Neuronal stem cell (in vitro differentiated cells): ENCODE measurements at regions not wholly inside any gene's neighbourhood (a gene's known extent, or its start where the extent isn't known, plus 50 kb on each side); places are given as distances from the start of the nearest gene placed in this dataset.

Source experiments
- DNase-seq: peaks from one replicate; pipeline ENCODE4 v3.0.0-alpha.2; 2013; ENCODE audit warnings: low spot score
- H2AFZ ChIP-seq: one replicate; pipeline ENCODE4 v1.6.1; 2013; ENCODE audit warnings: mild to moderate bottlenecking, low read length, inconsistent platforms
- H2AK5ac ChIP-seq: 2 replicates; pipeline ENCODE4 v1.6.1; 2013; ENCODE audit warnings: low read depth, mild to moderate bottlenecking, inconsistent platforms, low read length, moderate library complexity, mixed read lengths
- H2BK120ac ChIP-seq: 2 replicates; pipeline ENCODE4 v1.6.1; 2013; ENCODE audit warnings: low read depth, mild to moderate bottlenecking, inconsistent platforms, low read length, moderate library complexity, mixed read lengths
- H2BK12ac ChIP-seq: one replicate; pipeline ENCODE4 v1.6.1; 2013; ENCODE audit warnings: low read length, inconsistent platforms
- H2BK15ac ChIP-seq: 2 replicates; pipeline ENCODE4 v1.6.1; 2013; ENCODE audit warnings: mild to moderate bottlenecking, low read length, inconsistent platforms, mixed read lengths
- H2BK5ac ChIP-seq: one replicate; pipeline ENCODE4 v1.6.1; 2013; ENCODE audit warnings: inconsistent platforms, mild to moderate bottlenecking, low read length, moderate library complexity
- H3K14ac ChIP-seq: one replicate; pipeline ENCODE4 v1.6.1; 2013; ENCODE audit warnings: low read length, inconsistent platforms
- H3K18ac ChIP-seq: 2 replicates; pipeline ENCODE4 v1.6.1; 2013; ENCODE audit warnings: low read length, inconsistent platforms
- H3K23ac ChIP-seq: 2 replicates; pipeline ENCODE4 v1.6.1; 2013; ENCODE audit warnings: low read depth, mild to moderate bottlenecking, mixed read lengths, low read length, inconsistent platforms; ENCODE audit not compliant: poor library complexity
- H3K27ac ChIP-seq: replicated peaks from 3 replicates; pipeline ENCODE4 v1.5.1; 2013; ENCODE audit warnings: low read length, inconsistent platforms
- H3K27me3 ChIP-seq, 3 experiments: 2 replicates each; pipeline ENCODE4 v1.6.1; 2013; ENCODE audit warnings: low read length in 3 of 3, mild to moderate bottlenecking in 2 of 3, inconsistent platforms in 1 of 3, low read depth in 1 of 3, mixed read lengths in 1 of 3, moderate library complexity in 1 of 3; ENCODE audit not compliant: control insufficient read depth in 3 of 3, insufficient read depth in 3 of 3
- H3K36me3 ChIP-seq, 2 donors: replicated peaks in 1 of 2; 2 replicates each; pipeline ENCODE4 v1.6.1; 2013; ENCODE audit warnings: low read length in 2 of 2; ENCODE audit not compliant: control insufficient read depth in 2 of 2, insufficient read depth in 2 of 2
- H3K4ac ChIP-seq: 2 replicates; pipeline ENCODE4 v1.6.1; 2013; ENCODE audit warnings: inconsistent platforms, mild to moderate bottlenecking, low read length, moderate library complexity
- H3K4me1 ChIP-seq, 2 donors: 1 replicate in 1 of 2; 2 replicates in 1 of 2; pipeline ENCODE4 v1.6.1; 2013; ENCODE audit warnings: low read length in 2 of 2, low read depth in 1 of 2; ENCODE audit not compliant: control insufficient read depth in 2 of 2, insufficient read depth in 1 of 2
- H3K4me2 ChIP-seq: one replicate; pipeline ENCODE4 v1.6.1; 2013; ENCODE audit warnings: mild to moderate bottlenecking, low read length, inconsistent platforms; ENCODE audit not compliant: insufficient read depth, poor library complexity, severe bottlenecking
- H3K4me3 ChIP-seq, 2 donors: 2 replicates each; pipeline ENCODE4 v1.5.1; 2013; ENCODE audit warnings: low read length in 2 of 2, mild to moderate bottlenecking in 2 of 2, inconsistent platforms in 1 of 2, moderate library complexity in 1 of 2
- H3K79me1 ChIP-seq: one replicate; pipeline ENCODE4 v1.6.1; 2013; ENCODE audit warnings: low read depth, mild to moderate bottlenecking, inconsistent platforms, low read length, moderate library complexity
- H3K9ac ChIP-seq: one replicate; pipeline ENCODE4 v1.6.1; 2013; ENCODE audit warnings: mild to moderate bottlenecking, low read depth, low read length, inconsistent platforms; ENCODE audit not compliant: poor library complexity
- H3K9me3 ChIP-seq, 2 donors: replicated peaks in 1 of 2; 2 replicates each; pipeline versions ENCODE3 to v1.6.1; 2013; ENCODE audit warnings: low read length in 2 of 2, mild to moderate bottlenecking in 2 of 2, inconsistent platforms in 1 of 2, low read depth in 1 of 2, mixed read lengths in 1 of 2, moderate library complexity in 1 of 2; ENCODE audit not compliant: control insufficient read depth in 2 of 2, insufficient read depth in 1 of 2
- H4K8ac ChIP-seq: one replicate; pipeline ENCODE4 v1.6.1; 2013; ENCODE audit warnings: low read depth, mild to moderate bottlenecking, inconsistent platforms, low read length, moderate library complexity
- H4K91ac ChIP-seq: one replicate; pipeline ENCODE4 v1.6.1; 2013; ENCODE audit warnings: low read length, low read depth, mild to moderate bottlenecking, inconsistent platforms; ENCODE audit not compliant: poor library complexity
- WGBS, 2 donors: extraction: QIAGEN DNeasy Blood & Tissue Kit; methylation state at CpG; one replicate each; pipeline ENCODE4 v1.1.7; 2013; ENCODE audit warnings: missing lambda C conversion rate in 2 of 2, mixed read lengths in 1 of 2; ENCODE audit not compliant: insufficient read length in 2 of 2, insufficient replicate concordance in 1 of 2; ENCODE audit errors: extremely low coverage in 2 of 2; 5-methylcytosine and 5-hydroxymethylcytosine counted together

DNA sequence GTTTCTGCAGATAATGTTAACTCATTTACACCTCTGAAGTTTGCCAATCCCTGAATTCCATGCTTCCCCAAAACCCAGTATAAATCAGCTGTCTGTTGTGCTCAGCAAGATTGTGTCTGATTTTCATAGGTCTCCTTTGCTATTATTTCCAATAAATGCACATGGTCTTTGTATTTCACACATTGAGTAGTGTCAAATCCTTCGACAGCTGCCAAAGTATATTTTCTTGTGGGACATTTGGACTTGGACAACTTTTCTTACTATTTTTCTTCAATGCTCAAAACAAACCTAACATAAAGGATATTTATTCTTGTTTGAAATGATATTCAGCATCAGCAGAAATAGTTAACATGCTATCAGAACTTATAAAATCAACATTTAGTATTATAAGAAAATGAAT, 406.1 kb upstream of the OR4E1 start:
- WGBS, 2 donors, result no CpG with 5 or more reads among the region's 1 CpG

DNA sequence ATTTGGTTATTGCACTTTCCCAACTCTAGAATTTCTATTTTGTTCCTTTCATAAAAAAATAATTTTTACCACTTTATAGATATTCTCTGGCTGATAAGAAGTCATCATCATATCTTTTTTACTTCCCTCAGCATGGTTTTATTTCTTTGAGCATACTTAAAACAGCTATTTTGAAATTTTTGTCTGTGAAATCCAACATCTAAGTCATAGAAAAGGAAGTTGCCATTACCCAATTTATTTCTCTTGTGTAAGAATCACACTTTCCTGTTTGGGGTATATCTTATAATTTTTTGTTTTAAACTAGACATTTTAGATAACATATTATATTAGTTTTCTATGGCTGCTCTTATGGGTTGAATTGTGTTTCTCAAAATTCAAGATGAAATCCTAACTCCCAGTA, 400.2 kb upstream of the OR4E1 start:
- Histone ChIP-seq H3K36me3 (no peaks in the 10 kb centered on the region), H3K9ac (no peak overlapping the region), H3K4me1 (no peaks in the 10 kb centered on the region), H2AK5ac (no peak overlapping the region), H4K8ac (no peak overlapping the region), H3K18ac (no peak overlapping the region), H3K23ac (no peak overlapping the region), H4K91ac (no peak overlapping the region), H3K4me3 (no peak overlapping the region), H3K4ac (no peak overlapping the region), H3K27ac (no peak overlapping the region), H3K79me1 (no peaks in the 10 kb centered on the region), H3K27me3 (no peaks in the 10 kb centered on the region), H3K14ac (no peak overlapping the region), H2BK120ac (no peak overlapping the region), H2BK15ac (no peak overlapping the region), H2BK12ac (no peak overlapping the region), H2BK5ac (no peak overlapping the region), H2AFZ (no peak overlapping the region), H3K9me3 (no peaks in the 10 kb centered on the region), H3K4me2 (no peak overlapping the region)
- no peak for DNase-seq

More for the DNA sequence above, 406.1 kb upstream of the OR4E1 start:
- no peak overlapping the region for H3K23ac ChIP-seq
- DNase-seq, result no peak
- H3K9ac ChIP-seq, result no peak overlapping the region
- no peak overlapping the region for H4K8ac ChIP-seq
- H2AK5ac ChIP-seq, result no peak overlapping the region
- H2BK15ac ChIP-seq, result no peak overlapping the region
- H3K79me1 ChIP-seq, result no peaks in the 10 kb centered on the region
- no peak overlapping the region for H3K14ac ChIP-seq
- H3K4me3 ChIP-seq, result no peak overlapping the region
- no peak overlapping the region for H3K4me2 ChIP-seq
- no peak overlapping the region for H2AFZ ChIP-seq
- no peak overlapping the region for H4K91ac ChIP-seq
- H2BK5ac ChIP-seq, result no peak overlapping the region
- no peak overlapping the region for H3K4ac ChIP-seq
- no peak overlapping the region for H3K27ac ChIP-seq
- no peaks in the 10 kb centered on the region for H3K4me1 ChIP-seq
- H3K18ac ChIP-seq, result no peak overlapping the region
- H3K27me3 ChIP-seq, result no peaks in the 10 kb centered on the region
- no peaks in the 10 kb centered on the region for H3K36me3 ChIP-seq
- H3K9me3 ChIP-seq, result no peaks in the 10 kb centered on the region
- no peak overlapping the region for H2BK12ac ChIP-seq
- no peak overlapping the region for H2BK120ac ChIP-seq

DNA sequence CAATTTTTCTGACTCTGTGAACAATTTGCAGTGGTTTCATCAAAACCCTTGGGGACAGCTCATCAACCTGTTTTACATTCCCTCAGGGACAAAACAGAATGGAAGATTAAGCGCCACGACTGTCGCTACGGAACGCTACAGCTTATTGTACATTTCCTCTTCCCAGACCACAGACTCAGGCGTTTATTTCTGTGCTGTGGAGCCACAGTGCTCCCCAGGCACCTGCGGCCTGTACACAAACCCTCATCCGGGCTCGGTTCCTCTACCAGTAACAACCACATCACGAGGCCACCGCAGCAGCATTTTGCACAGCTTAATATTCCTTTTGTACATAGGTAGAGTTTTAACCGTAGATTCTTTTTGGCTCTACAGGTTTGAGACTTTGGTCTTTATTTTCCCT, 397.4 kb upstream of the OR4E1 start:
- Histone ChIP-seq H3K18ac (no peak overlapping the region), H2BK120ac (no peak overlapping the region), H3K4me2 (no peak overlapping the region), H3K4me3 (no peak overlapping the region), H2BK5ac (no peak overlapping the region), H3K36me3 (no peaks in the 10 kb centered on the region), H3K27ac (no peak overlapping the region), H3K4ac (no peak overlapping the region), H3K14ac (no peak overlapping the region), H4K8ac (no peak overlapping the region), H3K9me3 (no peaks in the 10 kb centered on the region), H2AK5ac (no peak overlapping the region), H3K23ac (no peak overlapping the region), H4K91ac (no peak overlapping the region), H2AFZ (no peak overlapping the region), H3K9ac (no peak overlapping the region), H3K4me1 (no peaks in the 10 kb centered on the region), H2BK15ac (no peak overlapping the region), H2BK12ac (no peak overlapping the region), H3K79me1 (no peaks in the 10 kb centered on the region), H3K27me3 (no peaks in the 10 kb centered on the region)
- no CpG with 5 or more reads among the region's 12 CpGs for WGBS, 2 donors
- no peak for DNase-seq

DNA sequence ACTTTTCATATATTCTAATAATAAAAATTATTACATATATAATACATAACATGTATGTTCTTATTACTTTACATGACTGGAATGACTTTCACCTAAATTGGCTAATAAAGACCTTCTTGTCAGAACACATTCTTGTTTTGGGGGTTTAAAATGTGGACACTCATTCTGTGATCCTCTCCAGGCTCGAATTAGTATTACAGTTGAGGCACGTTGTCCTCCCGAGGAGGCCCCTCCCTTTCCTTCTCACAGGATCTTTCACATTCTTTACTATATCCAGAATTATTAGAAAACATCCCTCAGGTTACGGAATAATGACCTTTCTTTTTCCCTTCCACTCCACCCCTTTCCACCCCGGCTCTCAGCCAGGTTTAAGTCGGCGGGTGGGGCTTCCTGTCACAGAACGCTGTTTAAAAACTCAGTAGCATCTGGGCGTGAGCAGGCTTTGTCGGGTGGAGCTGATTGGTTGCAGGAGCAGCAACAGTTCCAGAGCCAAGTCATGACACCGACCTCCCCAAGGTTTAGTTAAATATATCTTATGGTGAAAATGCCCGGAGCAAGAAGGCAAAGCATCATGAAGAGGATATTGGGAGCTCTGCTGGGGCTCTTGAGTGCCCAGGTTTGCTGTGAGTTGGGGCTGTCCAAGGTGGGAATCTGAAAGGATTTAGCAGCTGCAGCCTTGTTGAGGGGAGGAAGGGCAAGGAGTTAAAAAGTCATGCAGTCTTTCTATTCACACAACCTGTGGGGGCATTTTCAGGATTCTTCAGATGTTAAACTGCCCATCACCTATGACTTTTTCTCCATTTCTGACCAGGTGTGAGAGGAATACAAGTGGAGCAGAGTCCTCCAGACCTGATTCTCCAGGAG, 396.7 kb upstream of the OR4E1 start:
- H2BK15ac ChIP-seq, result no peak overlapping the region
- peak overlapping the region in 1 of 2 donors; percentile 26 for H3K4me3 ChIP-seq
- no peak overlapping the region for H3K18ac ChIP-seq
- H2BK12ac ChIP-seq, result no peak overlapping the region
- peak overlapping the region; percentile 45 for H3K4me2 ChIP-seq
- H2BK5ac ChIP-seq, result no peak overlapping the region
- no peak overlapping the region for H3K23ac ChIP-seq
- H3K36me3 ChIP-seq, result no peaks in the 10 kb centered on the region
- H3K9ac ChIP-seq, result no peak overlapping the region
- H3K4ac ChIP-seq, result no peak overlapping the region
- H2BK120ac ChIP-seq, result no peak overlapping the region
- H4K91ac ChIP-seq, result no peak overlapping the region
- no peak overlapping the region for H4K8ac ChIP-seq
- no CpG with 5 or more reads among the region's 12 CpGs for WGBS, 2 donors
- no peak overlapping the region for H2AK5ac ChIP-seq
- DNase-seq, result no peak
- H3K27ac ChIP-seq, result no peak overlapping the region
- no peaks in the 10 kb centered on the region for H3K79me1 ChIP-seq
- no peaks in the 10 kb centered on the region for H3K9me3 ChIP-seq
- H3K4me1 ChIP-seq, result no peaks in the 10 kb centered on the region
- H3K27me3 ChIP-seq, result no peaks in the 10 kb centered on the region
- no peak overlapping the region for H2AFZ ChIP-seq
- H3K14ac ChIP-seq, result no peak overlapping the region
